ENCODE measurements at regions not wholly inside any gene's neighbourhood (a gene's known extent, or its start where the extent isn't known, plus 50 kb on each side); places are given as distances from the start of the nearest gene placed in this dataset.

DNA sequence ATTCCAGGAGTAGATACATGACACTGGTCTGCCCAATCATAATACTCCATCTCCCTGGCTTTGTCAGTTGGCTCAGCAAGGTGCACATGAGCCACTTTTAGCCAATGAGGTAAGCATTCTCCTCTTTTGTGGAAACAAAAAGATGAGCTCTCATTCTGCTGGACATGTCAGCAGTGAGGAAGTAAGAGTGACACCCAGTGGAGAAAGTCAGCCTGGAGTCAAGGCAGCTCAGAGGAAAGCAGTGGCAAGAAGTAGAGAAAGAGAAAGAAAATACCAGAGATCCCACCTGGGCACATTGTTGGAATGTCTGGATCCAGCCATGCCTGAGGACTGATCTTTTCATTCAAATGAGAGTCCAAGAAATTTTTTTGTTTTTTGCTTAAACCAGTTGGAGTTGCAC lies 496.9 kb upstream of the C16orf82 start:
- Histone ChIP-seq H3K27me3 (ENCODE audit: control insufficient read depth, insufficient read depth, low read length) (no peaks in the 10 kb centered on the region), H3K27ac (ENCODE audit: low read depth, low read length) (no peak overlapping the region), H3K4me3 (ENCODE audit: low read depth, low read length) (no peak overlapping the region), H3K9me3 (ENCODE audit: control insufficient read depth, insufficient read depth, low read length) (peaks cover 20% of the 10 kb centered on the region)
- ChIA-PET CTCF (no interaction called here), POLR2A (interaction anchor here (0.9 kb wide), 1 partner anchor 578 kb away, joined by 5 read pairs; no protein-coding TSS in a partner anchor)
- TF ChIP-seq, protein P1, sequence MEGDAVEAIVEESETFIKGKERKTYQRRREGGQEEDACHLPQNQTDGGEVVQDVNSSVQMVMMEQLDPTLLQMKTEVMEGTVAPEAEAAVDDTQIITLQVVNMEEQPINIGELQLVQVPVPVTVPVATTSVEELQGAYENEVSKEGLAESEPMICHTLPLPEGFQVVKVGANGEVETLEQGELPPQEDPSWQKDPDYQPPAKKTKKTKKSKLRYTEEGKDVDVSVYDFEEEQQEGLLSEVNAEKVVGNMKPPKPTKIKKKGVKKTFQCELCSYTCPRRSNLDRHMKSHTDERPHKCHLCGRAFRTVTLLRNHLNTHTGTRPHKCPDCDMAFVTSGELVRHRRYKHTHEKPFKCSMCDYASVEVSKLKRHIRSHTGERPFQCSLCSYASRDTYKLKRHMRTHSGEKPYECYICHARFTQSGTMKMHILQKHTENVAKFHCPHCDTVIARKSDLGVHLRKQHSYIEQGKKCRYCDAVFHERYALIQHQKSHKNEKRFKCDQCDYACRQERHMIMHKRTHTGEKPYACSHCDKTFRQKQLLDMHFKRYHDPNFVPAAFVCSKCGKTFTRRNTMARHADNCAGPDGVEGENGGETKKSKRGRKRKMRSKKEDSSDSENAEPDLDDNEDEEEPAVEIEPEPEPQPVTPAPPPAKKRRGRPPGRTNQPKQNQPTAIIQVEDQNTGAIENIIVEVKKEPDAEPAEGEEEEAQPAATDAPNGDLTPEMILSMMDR (IDR thresholded peaks at IDR 0.05; ENCODE audit: low read depth, low read length), result no peak
- no peak for DNase-seq (ENCODE audit: low read depth, low spot score)

GRCh38 chr16:26578748-26579147 lies 488.0 kb upstream of the C16orf82 start:
- no peak overlapping the region for H3K27ac ChIP-seq (ENCODE audit: low read depth, low read length)
- TF ChIP-seq, protein P1 (IDR thresholded peaks at IDR 0.05; ENCODE audit: low read depth, low read length), result no peak
- H3K9me3 ChIP-seq (ENCODE audit: control insufficient read depth, insufficient read depth, low read length), result peaks cover 15% of the 10 kb centered on the region; the same call in 1 of the 2 replicates
- CTCF ChIA-PET, result no interaction called here
- POLR2A ChIA-PET, result no interaction called here
- no peaks in the 10 kb centered on the region for H3K27me3 ChIP-seq (ENCODE audit: control insufficient read depth, insufficient read depth, low read length)
- no peak for DNase-seq (ENCODE audit: low read depth, low spot score)
- no peak overlapping the region for H3K4me3 ChIP-seq (ENCODE audit: low read depth, low read length)

GRCh38 chr16:26583803-26584202 lies 482.9 kb upstream of the C16orf82 start:
- Histone ChIP-seq H3K27ac (ENCODE audit: low read depth, low read length) (no peak overlapping the region), H3K9me3 (ENCODE audit: control insufficient read depth, insufficient read depth, low read length) (peaks cover 12% of the 10 kb centered on the region; the same call in 1 of the 2 replicates), H3K4me3 (ENCODE audit: low read depth, low read length) (no peak overlapping the region), H3K27me3 (ENCODE audit: control insufficient read depth, insufficient read depth, low read length) (no peaks in the 10 kb centered on the region)
- DNase-seq (ENCODE audit: low read depth, low spot score), result no peak
- CTCF ChIA-PET, result no interaction called here
- POLR2A ChIA-PET, result no interaction called here
- TF ChIP-seq, protein P1 (IDR thresholded peaks at IDR 0.05; ENCODE audit: low read depth, low read length), result no peak

- DNase-seq (ENCODE audit: low read depth, low spot score), result no peak
- no peaks in the 10 kb centered on the region for H3K27me3 ChIP-seq (ENCODE audit: control insufficient read depth, insufficient read depth, low read length)
- no peak overlapping the region for H3K27ac ChIP-seq (ENCODE audit: low read depth, low read length)
- CTCF ChIA-PET, result no interaction called here
- POLR2A ChIA-PET, result no interaction called here
- TF ChIP-seq, protein P1 (IDR thresholded peaks at IDR 0.05; ENCODE audit: low read depth, low read length), result no peak
- H3K9me3 ChIP-seq (ENCODE audit: control insufficient read depth, insufficient read depth, low read length), result peaks cover 8% of the 10 kb centered on the region
- H3K4me3 ChIP-seq (ENCODE audit: low read depth, low read length), result no peak overlapping the region
Measured at GRCh38 chr16:26593700-26594099, 473.0 kb upstream of the C16orf82 start.

DNA sequence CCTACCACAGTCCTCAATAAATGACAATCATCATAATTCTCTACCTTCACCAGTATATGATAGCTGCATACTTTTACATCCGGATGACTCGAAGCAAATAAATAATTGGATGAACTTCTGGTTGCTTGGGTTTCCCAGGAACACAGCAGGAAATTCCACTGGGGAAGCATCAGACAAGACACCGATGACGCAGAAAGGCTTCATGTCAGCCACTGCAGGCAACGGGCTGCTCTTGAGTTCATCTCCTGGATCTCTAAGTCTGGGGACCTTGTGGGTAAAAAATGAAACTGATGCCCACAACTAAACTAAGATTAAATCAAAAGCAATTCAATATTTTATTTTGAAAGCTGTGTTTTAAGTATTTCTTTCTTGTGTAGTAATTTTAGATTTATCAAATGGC lies 472.1 kb upstream of the C16orf82 start:
- POLR2A ChIA-PET, result no interaction called here
- no peak overlapping the region for H3K4me3 ChIP-seq (ENCODE audit: low read depth, low read length)
- TF ChIP-seq, protein P1 (IDR thresholded peaks at IDR 0.05; ENCODE audit: low read depth, low read length), result no peak
- CTCF ChIA-PET, result no interaction called here
- H3K27me3 ChIP-seq (ENCODE audit: control insufficient read depth, insufficient read depth, low read length), result no peaks in the 10 kb centered on the region
- no peak for DNase-seq (ENCODE audit: low read depth, low spot score)
- H3K9me3 ChIP-seq (ENCODE audit: control insufficient read depth, insufficient read depth, low read length), result peaks cover 8% of the 10 kb centered on the region
- H3K27ac ChIP-seq (ENCODE audit: low read depth, low read length), result no peak overlapping the region
